ENCODE measurements at regions not wholly inside any gene's neighbourhood (a gene's known extent, or its start where the extent isn't known, plus 50 kb on each side); places are given as distances from the start of the nearest gene placed in this dataset.

DNA sequence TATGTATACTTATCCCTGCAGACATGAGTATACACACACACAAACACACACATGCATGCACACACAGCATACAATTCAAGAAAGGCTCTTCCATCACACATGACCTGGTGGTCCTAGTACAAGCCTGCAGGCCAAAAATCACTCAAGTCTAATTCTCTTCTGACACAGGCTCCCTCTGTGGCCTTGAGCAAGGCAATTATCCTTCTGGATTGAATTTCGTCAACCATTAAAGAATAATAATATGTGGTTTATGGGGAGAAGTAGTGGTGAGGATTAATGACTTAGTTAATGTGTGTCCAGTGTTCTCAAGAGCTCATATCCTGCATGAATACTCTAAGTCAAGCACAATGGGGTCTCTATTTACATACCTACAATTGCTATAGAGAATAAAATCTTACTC, 161.8 kb upstream of the KIAA1217 start:
- no peak overlapping the region for H3K27ac ChIP-seq (ENCODE audit: low read length)
- no peak overlapping the region for H3K9ac ChIP-seq (ENCODE audit: low read depth, low read length)
- H3K4me1 ChIP-seq (ENCODE audit: insufficient read depth, low read length), result no peaks in the 10 kb centered on the region; the same call in 1 of the 2 replicates
- no peak overlapping the region for H3K4me3 ChIP-seq (ENCODE audit: low read length)
- no peaks in the 10 kb centered on the region for H3K27me3 ChIP-seq (ENCODE audit: insufficient read depth, low read length)
- no peaks in the 10 kb centered on the region for H3K9me3 ChIP-seq (ENCODE audit: insufficient read depth, low read depth, low read length)
- no peaks in the 10 kb centered on the region for H3K36me3 ChIP-seq (ENCODE audit: insufficient read depth, low read depth, low read length)

DNA sequence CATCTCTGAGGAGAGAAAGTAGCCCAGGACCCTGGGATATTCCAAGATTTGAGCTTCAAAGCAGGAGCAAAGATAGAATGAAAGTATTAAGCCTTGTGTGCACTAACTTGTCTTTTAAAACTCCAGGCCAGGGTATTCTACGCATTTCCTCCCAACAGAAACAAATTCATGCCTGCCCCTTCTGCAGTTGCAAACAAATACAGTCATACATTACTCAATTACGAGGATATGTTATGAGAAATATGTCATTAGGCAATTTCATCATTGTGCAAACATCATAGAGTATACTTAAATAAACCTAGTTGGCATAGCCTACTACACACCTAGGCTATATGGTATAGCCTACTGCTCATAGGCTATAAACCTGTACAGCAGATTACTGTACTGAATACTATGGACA, 154.5 kb upstream of the KIAA1217 start:
- Histone ChIP-seq H3K4me1 (ENCODE audit: insufficient read depth, low read length) (peaks cover 3% of the 10 kb centered on the region; the same call in 1 of the 2 replicates), H3K27ac (ENCODE audit: low read length) (no peak overlapping the region), H3K27me3 (ENCODE audit: insufficient read depth, low read length) (no peaks in the 10 kb centered on the region), H3K36me3 (ENCODE audit: insufficient read depth, low read depth, low read length) (no peaks in the 10 kb centered on the region), H3K9me3 (ENCODE audit: insufficient read depth, low read depth, low read length) (no peaks in the 10 kb centered on the region), H3K4me3 (ENCODE audit: low read length) (no peak overlapping the region), H3K9ac (ENCODE audit: low read depth, low read length) (no peak overlapping the region)

DNA sequence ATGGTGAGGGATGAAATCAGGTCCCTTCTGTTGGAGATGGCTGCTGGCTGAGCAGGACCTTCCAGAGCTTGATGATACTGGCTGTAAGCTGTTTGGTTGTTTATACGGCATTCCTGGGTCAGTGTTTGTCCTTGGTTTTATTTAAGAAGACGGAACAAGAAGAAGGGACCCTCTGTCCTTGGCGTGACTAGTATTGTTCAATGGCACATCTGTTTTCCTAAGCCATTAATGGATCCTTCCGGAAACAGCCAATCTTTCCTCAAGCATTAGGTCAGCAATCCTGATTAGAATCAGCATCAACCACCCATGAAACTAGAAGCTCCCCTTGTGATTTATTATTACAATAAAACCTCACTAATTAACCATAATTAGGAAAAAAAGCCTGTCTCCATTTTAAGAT, 128.7 kb upstream of the KIAA1217 start:
- no peak overlapping the region for H3K27ac ChIP-seq (ENCODE audit: low read length)
- H3K27me3 ChIP-seq (ENCODE audit: insufficient read depth, low read length), result no peaks in the 10 kb centered on the region
- no peaks in the 10 kb centered on the region for H3K9me3 ChIP-seq (ENCODE audit: insufficient read depth, low read depth, low read length)

DNA sequence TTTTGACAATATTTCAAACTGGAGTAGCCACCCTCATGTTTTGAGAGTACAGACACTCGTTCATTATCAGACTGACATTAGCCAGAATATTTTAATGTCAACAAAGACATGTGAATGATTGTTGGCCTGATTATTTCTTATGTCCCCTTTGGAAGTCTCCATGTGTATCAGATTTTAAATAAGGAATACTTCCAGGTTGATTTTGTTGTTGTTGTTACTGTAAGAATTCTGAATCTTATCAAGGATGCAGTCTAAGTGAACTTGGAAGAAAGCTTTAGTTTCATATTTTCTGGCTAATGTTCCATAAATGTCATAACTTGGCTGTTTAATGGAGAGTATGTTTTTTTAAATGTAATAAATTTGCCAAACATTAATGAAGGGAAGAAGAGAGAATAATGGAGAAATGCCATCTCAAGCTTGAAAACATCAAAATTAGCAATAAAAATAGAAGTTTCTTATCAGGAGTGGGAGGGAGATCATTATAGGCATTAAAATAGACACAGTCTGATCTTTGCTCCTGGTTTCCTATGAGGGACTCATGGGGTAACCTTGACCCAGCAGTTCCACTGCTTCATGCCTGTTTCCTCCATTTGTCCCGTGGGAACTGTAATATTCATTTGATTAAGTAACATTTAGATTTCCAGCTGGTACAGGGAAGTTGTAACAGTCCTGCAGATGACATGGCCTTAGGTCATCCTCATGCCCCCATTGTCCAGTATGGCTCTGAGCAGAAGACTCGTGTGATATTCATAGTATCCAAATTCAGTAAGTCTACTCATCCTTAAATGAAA, 122.4 kb upstream of the KIAA1217 start:
- Histone ChIP-seq H3K36me3 (ENCODE audit: insufficient read depth, low read depth, low read length) (no peaks in the 10 kb centered on the region), H3K4me3 (ENCODE audit: low read length) (no peak overlapping the region), H3K9ac (ENCODE audit: low read depth, low read length) (no peak overlapping the region), H3K27ac (ENCODE audit: low read length) (no peak overlapping the region), H3K27me3 (ENCODE audit: insufficient read depth, low read length) (no peaks in the 10 kb centered on the region), H3K9me3 (ENCODE audit: insufficient read depth, low read depth, low read length) (no peaks in the 10 kb centered on the region; the same call in 1 of the 2 replicates), H3K4me1 (ENCODE audit: insufficient read depth, low read length) (0 out of 2 replicates have a peak, but pooled peaks cover 3% of the 10 kb centered on the region)

More for the DNA sequence above, 128.7 kb upstream of the KIAA1217 start:
- 0 out of 2 replicates have a peak, but pooled peaks cover 3% of the 10 kb centered on the region for H3K4me1 ChIP-seq (ENCODE audit: insufficient read depth, low read length)
- no peak overlapping the region for H3K9ac ChIP-seq (ENCODE audit: low read depth, low read length)
- H3K4me3 ChIP-seq (ENCODE audit: low read length), result no peak overlapping the region
- no peaks in the 10 kb centered on the region for H3K36me3 ChIP-seq (ENCODE audit: insufficient read depth, low read depth, low read length)

DNA sequence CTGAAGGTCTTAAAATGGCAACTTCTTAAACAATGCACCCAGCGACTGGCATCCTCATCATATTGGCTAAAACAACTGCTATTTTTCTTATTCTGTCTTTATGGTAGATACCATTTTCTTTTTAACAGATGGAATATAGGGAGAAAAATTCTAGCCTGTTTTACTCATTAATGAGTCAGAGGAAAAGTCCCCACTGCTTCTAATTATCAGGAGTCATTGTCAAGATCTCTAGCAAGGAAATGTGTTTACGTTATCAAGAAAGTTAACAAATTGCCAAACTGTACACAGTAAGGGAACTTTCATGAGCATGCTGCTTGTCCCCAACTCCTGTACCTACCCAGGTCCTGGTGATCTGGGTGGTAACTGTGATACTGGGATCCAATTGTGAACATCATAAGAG, 117.7 kb upstream of the KIAA1217 start:
- no peak overlapping the region for H3K4me3 ChIP-seq (ENCODE audit: low read length)
- peaks cover 9% of the 10 kb centered on the region for H3K9me3 ChIP-seq (ENCODE audit: insufficient read depth, low read depth, low read length)
- H3K27me3 ChIP-seq (ENCODE audit: insufficient read depth, low read length), result no peaks in the 10 kb centered on the region
- H3K4me1 ChIP-seq (ENCODE audit: insufficient read depth, low read length), result no peaks in the 10 kb centered on the region
- H3K27ac ChIP-seq (ENCODE audit: low read length), result no peak overlapping the region
- no peaks in the 10 kb centered on the region for H3K36me3 ChIP-seq (ENCODE audit: insufficient read depth, low read depth, low read length)
- H3K9ac ChIP-seq (ENCODE audit: low read depth, low read length), result no peak overlapping the region

DNA sequence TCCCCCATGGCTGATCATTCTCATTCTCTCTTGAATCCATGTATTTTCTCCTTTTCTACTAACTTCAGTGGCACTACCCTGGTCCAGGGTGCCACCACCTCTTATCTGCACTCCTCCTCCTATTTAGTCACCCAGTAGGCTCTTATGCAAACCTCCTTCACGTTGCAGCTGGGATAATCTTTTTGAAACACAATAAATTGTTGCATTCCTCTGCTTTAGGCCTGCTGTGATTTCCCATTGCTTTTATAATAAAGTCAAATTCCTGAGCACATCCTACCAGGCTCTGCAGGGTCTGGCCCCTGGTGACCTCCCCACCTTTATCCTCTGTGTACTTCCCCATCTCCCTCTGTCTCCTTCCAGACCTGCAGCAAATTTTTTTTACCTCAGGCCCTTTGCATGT, 112.7 kb upstream of the KIAA1217 start:
- H3K9me3 ChIP-seq (ENCODE audit: insufficient read depth, low read depth, low read length), result peaks cover 9% of the 10 kb centered on the region
- H3K4me3 ChIP-seq (ENCODE audit: low read length), result no peak overlapping the region
- H3K36me3 ChIP-seq (ENCODE audit: insufficient read depth, low read depth, low read length), result no peaks in the 10 kb centered on the region
- no peaks in the 10 kb centered on the region for H3K27me3 ChIP-seq (ENCODE audit: insufficient read depth, low read length)
- H3K4me1 ChIP-seq (ENCODE audit: insufficient read depth, low read length), result no peaks in the 10 kb centered on the region
- H3K9ac ChIP-seq (ENCODE audit: low read depth, low read length), result no peak overlapping the region
- H3K27ac ChIP-seq (ENCODE audit: low read length), result no peak overlapping the region

DNA sequence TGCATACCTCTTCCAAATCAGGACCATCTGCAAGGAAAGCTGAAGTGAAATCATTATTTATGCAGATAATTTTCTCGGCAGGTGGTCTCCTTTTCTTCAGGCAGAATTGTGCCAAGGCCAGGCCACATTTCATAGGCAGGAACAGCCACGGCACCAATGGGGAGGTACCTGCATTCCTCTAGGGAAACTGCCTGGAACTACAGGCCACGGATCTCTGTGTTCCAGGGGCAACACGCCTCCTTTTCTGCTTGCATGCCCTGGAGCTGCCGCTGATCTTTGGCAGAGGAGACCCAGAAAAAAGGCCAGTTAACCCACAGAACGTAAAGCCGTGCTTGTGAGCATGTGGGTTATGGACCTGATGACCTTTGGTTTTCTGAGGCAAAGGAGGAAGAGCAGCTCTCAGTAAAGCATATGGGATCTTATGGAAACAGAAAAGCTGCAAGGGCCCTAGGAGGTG, 111.2 kb upstream of the KIAA1217 start:
- Histone ChIP-seq H3K27me3 (ENCODE audit: insufficient read depth, low read length) (no peaks in the 10 kb centered on the region), H3K36me3 (ENCODE audit: insufficient read depth, low read depth, low read length) (no peaks in the 10 kb centered on the region), H3K4me3 (ENCODE audit: low read length) (no peak overlapping the region), H3K4me1 (ENCODE audit: insufficient read depth, low read length) (no peaks in the 10 kb centered on the region), H3K9me3 (ENCODE audit: insufficient read depth, low read depth, low read length) (peaks cover 9% of the 10 kb centered on the region), H3K9ac (ENCODE audit: low read depth, low read length) (no peak overlapping the region), H3K27ac (ENCODE audit: low read length) (no peak overlapping the region)

DNA sequence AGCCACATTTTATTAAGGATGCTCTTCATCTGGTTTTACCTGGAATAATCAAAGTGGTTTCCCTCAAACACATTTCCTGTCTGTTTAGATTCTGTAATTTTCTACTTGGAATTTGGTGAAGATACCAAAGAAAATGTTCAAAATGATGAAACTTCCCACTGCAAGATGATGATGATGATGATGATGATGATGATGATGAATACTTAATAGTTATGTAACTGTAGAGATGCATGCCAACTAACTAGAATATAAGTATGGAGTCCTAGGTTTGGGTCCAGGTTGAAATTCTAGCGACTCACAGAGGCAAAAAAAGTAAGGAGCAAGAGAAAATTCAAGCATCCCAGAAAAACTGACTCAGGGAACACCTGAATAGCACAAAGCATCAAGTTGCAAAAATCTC, 104.0 kb upstream of the KIAA1217 start:
- no peaks in the 10 kb centered on the region for H3K4me1 ChIP-seq (ENCODE audit: insufficient read depth, low read length)
- H3K27me3 ChIP-seq (ENCODE audit: insufficient read depth, low read length), result no peaks in the 10 kb centered on the region; the same call in 1 of the 2 replicates
- no peak overlapping the region for H3K4me3 ChIP-seq (ENCODE audit: low read length)
- H3K36me3 ChIP-seq (ENCODE audit: insufficient read depth, low read depth, low read length), result no peaks in the 10 kb centered on the region
- H3K27ac ChIP-seq (ENCODE audit: low read length), result no peak overlapping the region
- no peaks in the 10 kb centered on the region for H3K9me3 ChIP-seq (ENCODE audit: insufficient read depth, low read depth, low read length)
- no peak overlapping the region for H3K9ac ChIP-seq (ENCODE audit: low read depth, low read length)

DNA sequence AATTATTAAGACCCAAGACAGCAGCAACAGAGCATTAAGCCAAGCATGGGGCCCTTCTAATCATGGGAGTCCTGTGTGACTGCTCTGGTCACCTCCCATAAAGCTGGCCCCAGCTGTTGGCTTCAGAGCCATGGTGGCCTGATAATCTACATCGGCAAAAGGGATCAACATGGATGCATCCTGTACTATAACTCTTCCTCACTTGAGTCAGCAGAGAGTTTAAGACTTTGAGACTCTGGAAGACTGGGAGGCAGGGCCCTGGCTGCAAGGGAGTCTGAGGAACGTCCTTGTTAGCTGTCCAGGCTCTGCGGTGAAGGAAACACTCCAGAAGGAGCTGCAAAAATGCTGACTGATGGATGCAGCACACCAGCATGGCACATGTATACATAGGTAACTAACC, 95.0 kb upstream of the KIAA1217 start:
- Histone ChIP-seq H3K9ac (ENCODE audit: low read depth, low read length) (no peak overlapping the region), H3K4me3 (ENCODE audit: low read length) (no peak overlapping the region)

DNA sequence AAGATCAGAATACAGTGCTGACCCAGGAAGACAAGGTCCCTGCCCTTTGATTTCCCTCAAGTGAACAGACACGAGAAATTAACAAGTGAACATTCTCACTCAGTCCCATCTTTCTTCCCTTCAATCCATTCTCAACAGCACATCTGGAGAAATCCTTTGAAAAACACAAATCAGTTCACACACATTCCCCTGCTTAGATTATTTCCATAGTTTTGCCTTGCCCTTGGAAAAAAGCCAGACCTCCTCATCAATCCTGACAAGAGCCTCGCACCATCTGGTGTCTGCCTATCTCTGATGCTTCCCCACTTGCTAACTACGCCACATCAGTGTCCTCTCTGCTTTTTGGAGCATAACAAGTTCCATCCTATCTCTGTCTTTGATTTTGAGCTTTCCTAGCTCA, 94.4 kb upstream of the KIAA1217 start:
- no peak overlapping the region for H3K4me3 ChIP-seq (ENCODE audit: low read length)
- no peaks in the 10 kb centered on the region for H3K36me3 ChIP-seq (ENCODE audit: insufficient read depth, low read depth, low read length)
- no peak overlapping the region for H3K9ac ChIP-seq (ENCODE audit: low read depth, low read length)
- no peaks in the 10 kb centered on the region for H3K27me3 ChIP-seq (ENCODE audit: insufficient read depth, low read length)
- no peaks in the 10 kb centered on the region for H3K9me3 ChIP-seq (ENCODE audit: insufficient read depth, low read depth, low read length)
- H3K27ac ChIP-seq (ENCODE audit: low read length), result no peak overlapping the region
- H3K4me1 ChIP-seq (ENCODE audit: insufficient read depth, low read length), result peaks cover 4% of the 10 kb centered on the region; the same call in 1 of the 2 replicates

More for the DNA sequence above, 95.0 kb upstream of the KIAA1217 start:
- Histone ChIP-seq H3K27ac (ENCODE audit: low read length) (no peak overlapping the region), H3K4me1 (ENCODE audit: insufficient read depth, low read length) (peaks cover 2% of the 10 kb centered on the region; the same call in 1 of the 2 replicates), H3K9me3 (ENCODE audit: insufficient read depth, low read depth, low read length) (no peaks in the 10 kb centered on the region), H3K27me3 (ENCODE audit: insufficient read depth, low read length) (no peaks in the 10 kb centered on the region), H3K36me3 (ENCODE audit: insufficient read depth, low read depth, low read length) (no peaks in the 10 kb centered on the region)

DNA sequence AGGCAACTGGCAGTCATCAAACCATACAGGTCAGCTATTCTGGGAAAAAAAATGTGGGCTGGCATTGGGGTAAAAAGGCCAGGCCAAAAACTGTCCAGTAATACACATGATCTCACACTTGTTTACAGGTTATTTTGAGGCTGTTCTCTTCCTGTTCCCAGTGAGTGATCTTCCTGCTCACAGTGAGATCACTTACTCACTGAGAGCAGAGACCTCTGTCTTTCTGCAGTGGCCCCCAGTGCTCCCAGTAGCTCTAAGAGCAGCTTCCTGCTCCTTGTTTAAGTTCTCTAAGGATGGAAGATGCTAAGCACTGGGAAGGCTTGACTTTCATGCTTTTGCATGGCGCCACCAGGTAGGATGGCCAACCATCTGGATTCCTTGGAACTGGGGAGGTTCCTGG, 93.5 kb upstream of the KIAA1217 start:
- H3K9ac ChIP-seq (ENCODE audit: low read depth, low read length), result no peak overlapping the region
- no peak overlapping the region for H3K27ac ChIP-seq (ENCODE audit: low read length)
- H3K4me1 ChIP-seq (ENCODE audit: insufficient read depth, low read length), result peaks cover 4% of the 10 kb centered on the region; the same call in 1 of the 2 replicates
- H3K36me3 ChIP-seq (ENCODE audit: insufficient read depth, low read depth, low read length), result no peaks in the 10 kb centered on the region
- H3K4me3 ChIP-seq (ENCODE audit: low read length), result no peak overlapping the region
- no peaks in the 10 kb centered on the region for H3K27me3 ChIP-seq (ENCODE audit: insufficient read depth, low read length)
- no peaks in the 10 kb centered on the region for H3K9me3 ChIP-seq (ENCODE audit: insufficient read depth, low read depth, low read length)

DNA sequence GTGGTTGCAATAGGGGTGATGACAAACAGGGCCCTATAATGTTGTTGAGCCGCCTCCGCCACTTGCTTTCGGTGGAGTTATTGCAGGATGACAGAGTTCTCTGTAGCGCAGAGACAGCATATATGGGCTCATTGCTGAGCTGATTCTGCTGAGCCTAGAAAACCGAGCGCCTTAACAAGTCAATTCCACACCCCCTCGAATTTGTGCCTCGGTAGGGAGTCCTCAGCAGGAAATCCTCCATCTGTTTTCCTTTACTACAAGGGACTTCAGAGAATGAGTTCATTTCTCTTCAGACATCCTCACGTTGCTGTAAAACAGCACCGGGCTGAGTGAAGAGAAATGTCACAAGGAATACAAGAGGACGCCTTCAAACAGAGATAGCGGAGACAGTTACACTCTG, 90.7 kb upstream of the KIAA1217 start:
- Histone ChIP-seq H3K9me3 (ENCODE audit: insufficient read depth, low read depth, low read length) (no peaks in the 10 kb centered on the region), H3K4me1 (ENCODE audit: insufficient read depth, low read length) (peaks cover 4% of the 10 kb centered on the region; the same call in 1 of the 2 replicates), H3K9ac (ENCODE audit: low read depth, low read length) (no peak overlapping the region), H3K36me3 (ENCODE audit: insufficient read depth, low read depth, low read length) (no peaks in the 10 kb centered on the region), H3K27me3 (ENCODE audit: insufficient read depth, low read length) (no peaks in the 10 kb centered on the region), H3K27ac (ENCODE audit: low read length) (no peak overlapping the region), H3K4me3 (ENCODE audit: low read length) (no peak overlapping the region)

All from iPS-20b (cell line).